NCI-H187 treated with DMSO at 0.1 percent for 48 hours (cell line): ENCODE measurements at regions not wholly inside any gene's neighbourhood (a gene's known extent, or its start where the extent isn't known, plus 50 kb on each side); places are given as distances from the start of the nearest gene placed in this dataset.

Source experiments
- DNase-seq: peaks from one replicate; lab custom pipeline; 2025; lab: John Stamatoyannopoulos, UW

GRCh38 chr16:62225675-62226074 lies 189.4 kb upstream of the CDH8 start:
- no peak for DNase-seq

- no peak for DNase-seq
Measured at GRCh38 chr16:62224646-62225209, 188.5 kb upstream of the CDH8 start.

- DNase-seq: no peak
Measured at GRCh38 chr16:62216837-62217236, 180.6 kb upstream of the CDH8 start.

GRCh38 chr16:62213763-62214162 lies 177.5 kb upstream of the CDH8 start:
- no peak for DNase-seq

GRCh38 chr16:62208934-62209333 lies 172.7 kb upstream of the CDH8 start:
- no peak for DNase-seq

- DNase-seq: no peak
Measured at GRCh38 chr16:62205459-62205858, 169.2 kb upstream of the CDH8 start.

- DNase-seq: no peak
Measured at GRCh38 chr16:62201911-62202310, 165.7 kb upstream of the CDH8 start.

GRCh38 chr16:62194828-62195227 lies 158.6 kb upstream of the CDH8 start:
- DNase-seq: no peak

- no peak for DNase-seq
Measured at GRCh38 chr16:62190426-62190825, 154.2 kb upstream of the CDH8 start.

GRCh38 chr16:62177351-62178203 lies 141.3 kb upstream of the CDH8 start:
- no peak for DNase-seq

GRCh38 chr16:62170642-62171041 lies 134.4 kb upstream of the CDH8 start:
- DNase-seq: no peak

GRCh38 chr16:62167551-62167950 lies 131.3 kb upstream of the CDH8 start:
- DNase-seq: no peak

- no peak for DNase-seq
Measured at GRCh38 chr16:62157544-62157943, 121.3 kb upstream of the CDH8 start.

GRCh38 chr16:62156971-62157370 lies 120.7 kb upstream of the CDH8 start:
- no peak for DNase-seq

- no peak for DNase-seq
Measured at GRCh38 chr16:62149631-62150030, 113.4 kb upstream of the CDH8 start.

- DNase-seq: no peak
Measured at GRCh38 chr16:62137996-62138395, 101.8 kb upstream of the CDH8 start.

GRCh38 chr16:62135911-62136310 lies 99.7 kb upstream of the CDH8 start:
- DNase-seq: no peak

- DNase-seq: no peak
Measured at GRCh38 chr16:62135446-62135845, 99.2 kb upstream of the CDH8 start.

GRCh38 chr16:62130101-62130500 lies 93.9 kb upstream of the CDH8 start:
- DNase-seq: no peak

- no peak for DNase-seq
Measured at GRCh38 chr16:62105244-62105643, 69.0 kb upstream of the CDH8 start.

- DNase-seq: no peak
Measured at GRCh38 chr16:62102588-62102987, 66.3 kb upstream of the CDH8 start.

- DNase-seq: no peak
Measured at GRCh38 chr16:62100651-62101050, 64.4 kb upstream of the CDH8 start.

GRCh38 chr16:62089715-62090114 lies 53.5 kb upstream of the CDH8 start:
- DNase-seq: no peak
